ENCODE measurements at regions not wholly inside any gene's neighbourhood (a gene's known extent, or its start where the extent isn't known, plus 50 kb on each side); places are given as distances from the start of the nearest gene placed in this dataset.

GRCh38 chr14:51328772-51329353, 88.8 kb downstream of the TMX1 start:
- no peak for DNase-seq (ENCODE audit: extremely low spot score, unreplicated experiment)
- Mint-ChIP-seq H3K4me1 (ENCODE audit: unreplicated experiment) (peaks cover 35% of the 10 kb centered on the region), H3K27ac (ENCODE audit: unreplicated experiment) (no peak overlapping the region), H3K27me3 (ENCODE audit: unreplicated experiment) (no peaks in the 10 kb centered on the region), H3K4me3 (ENCODE audit: unreplicated experiment) (no peak overlapping the region), H3K36me3 (ENCODE audit: unreplicated experiment) (no peaks in the 10 kb centered on the region), H3K9me3 (ENCODE audit: unreplicated experiment) (no peaks in the 10 kb centered on the region)
- TF ChIP-seq CTCF (IDR thresholded peaks at IDR 0.05), result no peak

- Mint-ChIP-seq H3K27me3 (ENCODE audit: unreplicated experiment) (no peaks in the 10 kb centered on the region), H3K9me3 (ENCODE audit: unreplicated experiment) (no peaks in the 10 kb centered on the region), H3K36me3 (ENCODE audit: unreplicated experiment) (no peaks in the 10 kb centered on the region), H3K27ac (ENCODE audit: unreplicated experiment) (no peak overlapping the region), H3K4me1 (ENCODE audit: unreplicated experiment) (peaks cover 37% of the 10 kb centered on the region), H3K4me3 (ENCODE audit: unreplicated experiment) (no peak overlapping the region)
- TF ChIP-seq CTCF (IDR thresholded peaks at IDR 0.05), result no peak
- no peak for DNase-seq (ENCODE audit: extremely low spot score, unreplicated experiment)
Observed at GRCh38 chr14:51331486-51332367, 91.7 kb downstream of the TMX1 start.

- no peaks in the 10 kb centered on the region for H3K9me3 Mint-ChIP-seq (ENCODE audit: unreplicated experiment)
- no peaks in the 10 kb centered on the region for H3K36me3 Mint-ChIP-seq (ENCODE audit: unreplicated experiment)
- DNase-seq (ENCODE audit: extremely low spot score, unreplicated experiment), result no peak
- no peaks in the 10 kb centered on the region for H3K27me3 Mint-ChIP-seq (ENCODE audit: unreplicated experiment)
- H3K27ac Mint-ChIP-seq (ENCODE audit: unreplicated experiment), result no peak overlapping the region
- TF ChIP-seq CTCF (IDR thresholded peaks at IDR 0.05), result no peak
- peaks cover 22% of the 10 kb centered on the region for H3K4me1 Mint-ChIP-seq (ENCODE audit: unreplicated experiment)
- no peak overlapping the region for H3K4me3 Mint-ChIP-seq (ENCODE audit: unreplicated experiment)
Observed at GRCh38 chr14:51333299-51333698, 93.3 kb downstream of the TMX1 start.

- DNase-seq (ENCODE audit: extremely low spot score, unreplicated experiment), result no peak
- no peak for TF ChIP-seq CTCF (IDR thresholded peaks at IDR 0.05)
- Mint-ChIP-seq H3K27me3 (ENCODE audit: unreplicated experiment) (no peaks in the 10 kb centered on the region), H3K27ac (ENCODE audit: unreplicated experiment) (peak overlapping the region; percentile 36), H3K4me1 (ENCODE audit: unreplicated experiment) (peaks cover 17% of the 10 kb centered on the region), H3K36me3 (ENCODE audit: unreplicated experiment) (no peaks in the 10 kb centered on the region), H3K4me3 (ENCODE audit: unreplicated experiment) (no peak overlapping the region), H3K9me3 (ENCODE audit: unreplicated experiment) (no peaks in the 10 kb centered on the region)
Observed at GRCh38 chr14:51333901-51334521, 94.0 kb downstream of the TMX1 start.

- Mint-ChIP-seq H3K36me3 (ENCODE audit: unreplicated experiment) (no peaks in the 10 kb centered on the region), H3K4me3 (ENCODE audit: unreplicated experiment) (no peak overlapping the region), H3K27ac (ENCODE audit: unreplicated experiment) (peak overlapping the region; percentile 36), H3K9me3 (ENCODE audit: unreplicated experiment) (no peaks in the 10 kb centered on the region), H3K4me1 (ENCODE audit: unreplicated experiment) (peaks cover 17% of the 10 kb centered on the region), H3K27me3 (ENCODE audit: unreplicated experiment) (no peaks in the 10 kb centered on the region)
- no peak for TF ChIP-seq CTCF (IDR thresholded peaks at IDR 0.05)
- DNase-seq (ENCODE audit: extremely low spot score, unreplicated experiment), result no peak
Observed at GRCh38 chr14:51334566-51334965, 94.5 kb downstream of the TMX1 start.

All from osteocyte (in vitro differentiated cells).